ENCODE measurements at regions not wholly inside any gene's neighbourhood (a gene's known extent, or its start where the extent isn't known, plus 50 kb on each side); places are given as distances from the start of the nearest gene placed in this dataset.

- H3K36me3 ChIP-seq = no peaks in the 10 kb centered on the region
- no peak overlapping the region for H3K4me3 ChIP-seq
- H3K4me1 ChIP-seq = no peaks in the 10 kb centered on the region
- H3K27me3 ChIP-seq = no peaks in the 10 kb centered on the region
- no peak overlapping the region for H3K27ac ChIP-seq
- intact Hi-C loops (cut with DNase I; ENCODE audit: low total_unique reads) = no loop called here
- DNase-seq = no peak
- TF ChIP-seq POLR2A (IDR thresholded peaks at IDR 0.05) (no peak), CTCF (IDR thresholded peaks at IDR 0.05) (no peak), EP300 (IDR thresholded peaks at IDR 0.05) (no peak), POLR2AphosphoS5 (IDR thresholded peaks at IDR 0.05) (no peak)
- H3K9me3 ChIP-seq = no peaks in the 10 kb centered on the region
- 38 to 60% (median 53%) methylated on average over 5 of the region's 5 CpGs for WGBS, 5 donors
Observed at GRCh38 chr3:94256888-94257813, 194.3 kb downstream of the NSUN3 start.

- TF ChIP-seq EP300 (IDR thresholded peaks at IDR 0.05) = no peak
- no peak for TF ChIP-seq POLR2AphosphoS5 (IDR thresholded peaks at IDR 0.05)
- no peak for TF ChIP-seq CTCF (IDR thresholded peaks at IDR 0.05)
- no peak for TF ChIP-seq POLR2A (IDR thresholded peaks at IDR 0.05)
- intact Hi-C loops (cut with DNase I; ENCODE audit: low total_unique reads) = no loop called here
- no peak overlapping the region for H3K4me3 ChIP-seq
- DNase-seq = no peak
- H3K4me1 ChIP-seq = no peaks in the 10 kb centered on the region
- H3K27ac ChIP-seq = no peak overlapping the region
- H3K27me3 ChIP-seq = no peaks in the 10 kb centered on the region
- no peaks in the 10 kb centered on the region for H3K9me3 ChIP-seq
- no peaks in the 10 kb centered on the region for H3K36me3 ChIP-seq
Observed at GRCh38 chr3:94258851-94259250, 196.0 kb downstream of the NSUN3 start.

- TF ChIP-seq CTCF (IDR thresholded peaks at IDR 0.05) (no peak), POLR2A (IDR thresholded peaks at IDR 0.05) (no peak), POLR2AphosphoS5 (IDR thresholded peaks at IDR 0.05) (no peak), EP300 (IDR thresholded peaks at IDR 0.05) (no peak)
- H3K4me1 ChIP-seq = no peaks in the 10 kb centered on the region
- no peaks in the 10 kb centered on the region for H3K27me3 ChIP-seq
- no peak for DNase-seq
- no peaks in the 10 kb centered on the region for H3K9me3 ChIP-seq
- intact Hi-C loops (cut with DNase I; ENCODE audit: low total_unique reads) = no loop called here
- H3K27ac ChIP-seq = no peak overlapping the region
- WGBS, 5 donors = 84 to 100% (median 88%) methylated on average over 1 of the region's 1 CpG
- no peak overlapping the region for H3K4me3 ChIP-seq
- no peaks in the 10 kb centered on the region for H3K36me3 ChIP-seq
Observed at GRCh38 chr3:94259291-94259690, 196.4 kb downstream of the NSUN3 start.

GRCh38 chr3:94269763-94270162 is 206.9 kb downstream of the NSUN3 start:
- intact Hi-C loops (cut with DNase I; ENCODE audit: low total_unique reads) = no loop called here
- no peak overlapping the region for H3K4me3 ChIP-seq
- WGBS, 5 donors = 86 to 95% (median 92%) methylated on average over 2 of the region's 2 CpGs
- no peaks in the 10 kb centered on the region for H3K27me3 ChIP-seq
- DNase-seq = no peak
- TF ChIP-seq POLR2A (IDR thresholded peaks at IDR 0.05) (no peak), CTCF (IDR thresholded peaks at IDR 0.05) (no peak)
- H3K27ac ChIP-seq = no peak overlapping the region
- H3K36me3 ChIP-seq = no peaks in the 10 kb centered on the region
- H3K9me3 ChIP-seq = no peaks in the 10 kb centered on the region
- H3K4me1 ChIP-seq = no peaks in the 10 kb centered on the region

Measured in stomach (tissue), 8 donors.